ENCODE measurements at regions not wholly inside any gene's neighbourhood (a gene's known extent, or its start where the extent isn't known, plus 50 kb on each side); places are given as distances from the start of the nearest gene placed in this dataset.
A peak's percentile ranks its signal among the peaks of the same experiment; 100 is the strongest.

DNA sequence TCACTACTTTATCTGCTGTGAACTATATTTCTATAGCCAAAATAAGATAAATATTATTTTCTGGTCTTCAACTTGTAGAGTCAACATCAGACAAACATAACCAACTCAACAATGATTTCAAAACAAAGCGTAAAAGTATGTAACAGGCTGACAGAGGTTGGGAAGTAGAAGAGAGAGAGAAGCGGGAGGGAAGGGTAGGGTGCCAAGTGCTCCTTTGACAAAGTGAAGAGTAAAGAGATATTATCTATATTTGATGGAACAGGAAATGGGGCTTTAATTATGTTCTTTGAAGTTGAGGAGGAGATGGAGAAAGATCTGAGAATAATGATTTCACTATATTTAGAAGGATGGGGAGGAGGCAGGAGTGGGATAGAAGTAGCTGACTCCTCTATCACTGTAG, 70.1 kb downstream of the DNTTIP2 start:
- TF ChIP-seq, protein P1, sequence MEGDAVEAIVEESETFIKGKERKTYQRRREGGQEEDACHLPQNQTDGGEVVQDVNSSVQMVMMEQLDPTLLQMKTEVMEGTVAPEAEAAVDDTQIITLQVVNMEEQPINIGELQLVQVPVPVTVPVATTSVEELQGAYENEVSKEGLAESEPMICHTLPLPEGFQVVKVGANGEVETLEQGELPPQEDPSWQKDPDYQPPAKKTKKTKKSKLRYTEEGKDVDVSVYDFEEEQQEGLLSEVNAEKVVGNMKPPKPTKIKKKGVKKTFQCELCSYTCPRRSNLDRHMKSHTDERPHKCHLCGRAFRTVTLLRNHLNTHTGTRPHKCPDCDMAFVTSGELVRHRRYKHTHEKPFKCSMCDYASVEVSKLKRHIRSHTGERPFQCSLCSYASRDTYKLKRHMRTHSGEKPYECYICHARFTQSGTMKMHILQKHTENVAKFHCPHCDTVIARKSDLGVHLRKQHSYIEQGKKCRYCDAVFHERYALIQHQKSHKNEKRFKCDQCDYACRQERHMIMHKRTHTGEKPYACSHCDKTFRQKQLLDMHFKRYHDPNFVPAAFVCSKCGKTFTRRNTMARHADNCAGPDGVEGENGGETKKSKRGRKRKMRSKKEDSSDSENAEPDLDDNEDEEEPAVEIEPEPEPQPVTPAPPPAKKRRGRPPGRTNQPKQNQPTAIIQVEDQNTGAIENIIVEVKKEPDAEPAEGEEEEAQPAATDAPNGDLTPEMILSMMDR (IDR thresholded peaks at IDR 0.05; ENCODE audit: low read depth, low read length) = no peak
- no peak overlapping the region for H3K4me3 ChIP-seq (ENCODE audit: low read depth, low read length)
- no peak for DNase-seq (ENCODE audit: low read depth, low spot score)
- in situ Hi-C loops (cut with HindIII; ENCODE audit: low sequenced_read_pairs) = no loop called here

DNA sequence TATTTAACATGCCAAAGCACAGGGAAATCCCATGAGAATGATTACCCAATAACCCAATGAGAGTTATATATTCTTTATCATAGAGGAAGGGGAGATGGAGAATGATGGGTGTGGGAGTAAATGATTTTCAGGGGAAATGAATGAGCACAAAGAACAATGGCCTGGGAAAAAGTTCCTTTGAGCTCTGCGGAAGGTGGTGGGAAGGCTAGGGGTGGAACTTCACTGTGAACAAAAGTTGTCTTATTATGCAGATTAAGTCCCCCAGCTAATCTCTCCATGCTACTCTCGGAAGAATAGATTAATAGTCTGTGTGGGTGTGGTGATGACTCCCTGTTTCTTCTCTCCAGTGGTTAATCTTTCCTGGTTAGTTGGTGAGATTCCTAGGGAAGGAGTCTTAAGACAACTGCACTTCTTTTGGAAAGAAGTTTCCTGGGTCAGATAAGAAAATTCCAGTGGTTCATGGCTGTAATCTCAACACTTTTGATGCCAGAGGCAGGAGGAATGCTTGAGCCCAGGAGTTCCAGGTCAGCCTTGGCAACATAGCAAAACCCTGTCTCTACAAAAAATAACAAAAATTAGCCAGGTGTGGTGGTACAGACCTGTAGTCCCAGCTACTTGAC, 71.6 kb downstream of the DNTTIP2 start:
- in situ Hi-C loops (cut with HindIII; ENCODE audit: low sequenced_read_pairs) = no loop called here
- no peak for DNase-seq (ENCODE audit: low read depth, low spot score)
- TF ChIP-seq, protein P1 (IDR thresholded peaks at IDR 0.05; ENCODE audit: low read depth, low read length) = no peak
- no peak overlapping the region for H3K4me3 ChIP-seq (ENCODE audit: low read depth, low read length)

- H3K4me3 ChIP-seq (ENCODE audit: low read depth, low read length) = no peak overlapping the region
- in situ Hi-C loops (cut with HindIII; ENCODE audit: low sequenced_read_pairs) = no loop called here
- peak; percentile 29 for DNase-seq (ENCODE audit: low read depth, low spot score)
- TF ChIP-seq, protein P1 (IDR thresholded peaks at IDR 0.05; ENCODE audit: low read depth, low read length) = no peak
These were observed 73.9 kb downstream of the DNTTIP2 start for GRCh38 chr1:93805027-93805610.

DNA sequence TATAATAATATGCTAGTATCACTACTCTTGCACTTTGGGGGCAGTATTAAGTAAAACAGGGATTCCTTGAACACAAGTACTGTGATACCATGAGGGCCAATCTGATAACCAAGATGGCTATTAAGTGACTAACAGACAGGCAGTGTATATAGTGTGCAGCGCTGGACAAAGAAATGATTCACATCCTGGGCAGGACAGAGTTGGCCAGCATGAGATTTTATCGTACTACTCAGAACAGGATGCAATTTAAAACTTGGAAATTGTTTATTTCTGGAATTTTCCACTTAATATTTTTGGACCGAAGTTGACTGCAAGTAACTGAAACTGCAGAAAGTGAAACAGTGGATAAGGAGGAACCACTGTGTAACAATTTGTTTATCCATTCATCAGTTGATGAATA, 74.6 kb downstream of the DNTTIP2 start:
- peak; percentile 88 for DNase-seq (ENCODE audit: low read depth, low spot score)
- H3K4me3 ChIP-seq (ENCODE audit: low read depth, low read length) = no peak overlapping the region
- TF ChIP-seq, protein P1 (IDR thresholded peaks at IDR 0.05; ENCODE audit: low read depth, low read length) = no peak
- in situ Hi-C loops (cut with HindIII; ENCODE audit: low sequenced_read_pairs) = no loop called here

- DNase-seq (ENCODE audit: low read depth, low spot score) = no peak
- H3K4me3 ChIP-seq (ENCODE audit: low read depth, low read length) = no peak overlapping the region
- in situ Hi-C loops (cut with HindIII; ENCODE audit: low sequenced_read_pairs) = no loop called here
- TF ChIP-seq, protein P1 (IDR thresholded peaks at IDR 0.05; ENCODE audit: low read depth, low read length) = no peak
These were observed 77.5 kb downstream of the DNTTIP2 start for GRCh38 chr1:93801471-93801870.

DNA sequence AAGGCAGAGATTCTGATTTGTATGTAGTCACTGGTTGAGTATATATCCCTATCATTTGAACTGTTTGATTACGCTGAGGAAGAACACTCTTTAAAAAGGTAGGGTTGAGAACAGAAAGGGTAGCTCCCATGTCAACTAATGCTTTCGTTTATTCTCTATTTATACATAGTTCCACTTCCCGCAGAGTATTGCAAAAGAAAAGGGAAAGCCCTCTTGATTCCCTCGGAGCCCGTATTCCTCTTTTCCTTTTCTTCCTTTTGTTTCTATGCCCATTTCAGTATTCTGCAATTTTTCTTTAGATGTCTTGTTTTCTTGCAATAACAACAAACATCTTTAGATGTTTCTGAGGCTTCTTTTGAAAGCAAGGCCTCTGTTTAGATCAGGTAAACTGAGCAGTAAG, 78.2 kb downstream of the DNTTIP2 start:
- DNase-seq (ENCODE audit: low read depth, low spot score) = no peak
- H3K4me3 ChIP-seq (ENCODE audit: low read depth, low read length) = no peak overlapping the region
- in situ Hi-C loops (cut with HindIII; ENCODE audit: low sequenced_read_pairs) = no loop called here
- TF ChIP-seq, protein P1 (IDR thresholded peaks at IDR 0.05; ENCODE audit: low read depth, low read length) = no peak

Measured in astrocyte of the spinal cord (primary cell).